ENCODE measurements at regions not wholly inside any gene's neighbourhood (a gene's known extent, or its start where the extent isn't known, plus 50 kb on each side); places are given as distances from the start of the nearest gene placed in this dataset.

- Histone ChIP-seq H3K27ac (ENCODE audit: low read depth, low read length) (no peak overlapping the region), H3K27me3 (ENCODE audit: insufficient read depth, low read length) (peaks cover 5% of the 10 kb centered on the region), H3K36me3 (ENCODE audit: insufficient read depth, low read length) (no peaks in the 10 kb centered on the region), H3K79me2 (ENCODE audit: insufficient read depth, low read length) (no peaks in the 10 kb centered on the region), H3K4me3 (ENCODE audit: insufficient read depth, low read length) (no peak overlapping the region), H3K4me2 (ENCODE audit: insufficient read depth, low read length) (no peak overlapping the region), H3K4me1 (ENCODE audit: insufficient read depth, low read length) (peaks cover 14% of the 10 kb centered on the region), H3K9me3 (ENCODE audit: low read depth, low read length) (no peaks in the 10 kb centered on the region), H2AFZ (ENCODE audit: low read length) (no peak overlapping the region), H4K20me1 (ENCODE audit: insufficient read depth, low read length) (no peaks in the 10 kb centered on the region)
- no peak for DNase-seq (ENCODE audit: insufficient read length, low spot score, missing footprints)
- no peak for TF ChIP-seq CTCF (IDR thresholded peaks at IDR 0.05; ENCODE audit: extremely low read depth, low read depth, low read length)
Measured at GRCh38 chr12:127079636-127080035, 1187.3 kb upstream of the TMEM132C start.

- Histone ChIP-seq H3K9me3 (ENCODE audit: low read depth, low read length) (no peaks in the 10 kb centered on the region), H3K36me3 (ENCODE audit: insufficient read depth, low read length) (no peaks in the 10 kb centered on the region), H3K4me3 (ENCODE audit: insufficient read depth, low read length) (no peak overlapping the region), H3K4me2 (ENCODE audit: insufficient read depth, low read length) (no peak overlapping the region), H3K27me3 (ENCODE audit: insufficient read depth, low read length) (no peaks in the 10 kb centered on the region), H3K79me2 (ENCODE audit: insufficient read depth, low read length) (no peaks in the 10 kb centered on the region), H2AFZ (ENCODE audit: low read length) (no peak overlapping the region), H3K27ac (ENCODE audit: low read depth, low read length) (no peak overlapping the region), H4K20me1 (ENCODE audit: insufficient read depth, low read length) (no peaks in the 10 kb centered on the region), H3K4me1 (ENCODE audit: insufficient read depth, low read length) (peaks cover 16% of the 10 kb centered on the region)
- TF ChIP-seq CTCF (IDR thresholded peaks at IDR 0.05; ENCODE audit: extremely low read depth, low read depth, low read length), result no peak
- DNase-seq (ENCODE audit: insufficient read length, low spot score, missing footprints), result no peak
Measured at GRCh38 chr12:127081058-127081457, 1185.9 kb upstream of the TMEM132C start.

- peak overlapping the region; percentile 78 for H3K4me2 ChIP-seq (ENCODE audit: insufficient read depth, low read length)
- DNase-seq (ENCODE audit: insufficient read length, low spot score, missing footprints), result peak; percentile 37
- peaks cover 16% of the 10 kb centered on the region for H3K4me1 ChIP-seq (ENCODE audit: insufficient read depth, low read length)
- H3K36me3 ChIP-seq (ENCODE audit: insufficient read depth, low read length), result no peaks in the 10 kb centered on the region
- no peaks in the 10 kb centered on the region for H3K79me2 ChIP-seq (ENCODE audit: insufficient read depth, low read length)
- no peaks in the 10 kb centered on the region for H4K20me1 ChIP-seq (ENCODE audit: insufficient read depth, low read length)
- peak overlapping the region; percentile 74 for H2AFZ ChIP-seq (ENCODE audit: low read length)
- no peaks in the 10 kb centered on the region for H3K27me3 ChIP-seq (ENCODE audit: insufficient read depth, low read length)
- H3K27ac ChIP-seq (ENCODE audit: low read depth, low read length), result peak overlapping the region; percentile 20
- H3K9me3 ChIP-seq (ENCODE audit: low read depth, low read length), result no peaks in the 10 kb centered on the region
- no peak for TF ChIP-seq CTCF (IDR thresholded peaks at IDR 0.05; ENCODE audit: extremely low read depth, low read depth, low read length)
- H3K4me3 ChIP-seq (ENCODE audit: insufficient read depth, low read length), result peak overlapping the region; percentile 62
Measured at GRCh38 chr12:127083008-127083949, 1183.7 kb upstream of the TMEM132C start.

- Histone ChIP-seq H3K36me3 (ENCODE audit: insufficient read depth, low read length) (no peaks in the 10 kb centered on the region), H3K79me2 (ENCODE audit: insufficient read depth, low read length) (no peaks in the 10 kb centered on the region), H3K4me3 (ENCODE audit: insufficient read depth, low read length) (no peak overlapping the region), H2AFZ (ENCODE audit: low read length) (no peak overlapping the region), H4K20me1 (ENCODE audit: insufficient read depth, low read length) (no peaks in the 10 kb centered on the region), H3K4me2 (ENCODE audit: insufficient read depth, low read length) (no peak overlapping the region), H3K9me3 (ENCODE audit: low read depth, low read length) (no peaks in the 10 kb centered on the region), H3K4me1 (ENCODE audit: insufficient read depth, low read length) (no peaks in the 10 kb centered on the region), H3K27ac (ENCODE audit: low read depth, low read length) (no peak overlapping the region), H3K27me3 (ENCODE audit: insufficient read depth, low read length) (no peaks in the 10 kb centered on the region)
- no peak for TF ChIP-seq CTCF (IDR thresholded peaks at IDR 0.05; ENCODE audit: extremely low read depth, low read depth, low read length)
- peak; percentile 38 for DNase-seq (ENCODE audit: insufficient read length, low spot score, missing footprints)
Measured at GRCh38 chr12:127101076-127101475, 1165.9 kb upstream of the TMEM132C start.
